GM19328 (cell line): ENCODE measurements at regions not wholly inside any gene's neighbourhood (a gene's known extent, or its start where the extent isn't known, plus 50 kb on each side); places are given as distances from the start of the nearest gene placed in this dataset.
"Not testable (repeated sequence)": the region's sequence is repeated elsewhere in the genome, so short reads cannot be mapped to it uniquely, and the experiment has no call there.

ENCODE experiments used
- ATAC-seq: cut with Tn5 transposase; IDR thresholded peaks from one replicate; pipeline ENCODE4 v1.9.1; 2021; ENCODE audit warnings: mild to moderate bottlenecking, moderate library complexity; ENCODE audit not compliant: unreplicated experiment

DNA sequence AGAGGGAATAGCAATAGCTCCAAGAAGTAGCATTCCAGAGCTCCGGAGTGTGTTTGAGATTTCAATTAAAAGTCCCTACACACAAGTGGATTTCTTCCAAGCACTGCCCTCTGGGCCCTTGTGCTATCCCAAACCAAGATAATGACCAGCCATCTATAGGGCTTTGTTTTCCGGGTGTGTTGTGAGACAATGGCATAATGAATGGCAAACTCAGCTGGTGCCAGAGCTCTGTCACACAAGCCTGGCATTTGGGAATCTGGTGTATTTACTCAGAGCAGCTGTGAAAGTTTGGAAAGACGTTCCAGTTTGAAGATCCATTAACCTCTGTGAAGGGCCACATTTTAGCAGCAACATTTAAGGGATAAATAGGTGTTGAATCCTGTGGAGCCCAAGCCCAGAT lies 61.2 kb upstream of the TMTC2 start:
- ATAC-seq, result no peak

DNA sequence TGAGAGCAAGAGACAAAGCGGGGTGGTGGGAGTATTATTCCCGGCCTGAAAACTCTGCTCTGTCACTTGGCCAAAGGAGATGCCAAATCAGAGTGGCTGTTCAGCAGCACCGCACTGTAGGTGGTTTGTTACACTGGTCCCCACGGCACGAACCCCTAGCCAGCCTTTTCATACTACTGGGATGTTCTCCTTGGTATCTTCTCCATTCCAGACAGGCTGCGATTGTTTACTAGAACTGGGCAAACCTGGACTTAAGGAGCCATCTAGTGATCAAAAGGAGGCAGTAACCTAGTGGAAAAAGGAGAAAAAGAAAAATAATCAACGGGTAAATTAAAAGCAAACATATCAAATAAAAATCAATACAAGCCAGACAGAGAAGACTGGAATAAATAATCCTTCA lies 58.9 kb upstream of the TMTC2 start:
- ATAC-seq, result no peak

DNA sequence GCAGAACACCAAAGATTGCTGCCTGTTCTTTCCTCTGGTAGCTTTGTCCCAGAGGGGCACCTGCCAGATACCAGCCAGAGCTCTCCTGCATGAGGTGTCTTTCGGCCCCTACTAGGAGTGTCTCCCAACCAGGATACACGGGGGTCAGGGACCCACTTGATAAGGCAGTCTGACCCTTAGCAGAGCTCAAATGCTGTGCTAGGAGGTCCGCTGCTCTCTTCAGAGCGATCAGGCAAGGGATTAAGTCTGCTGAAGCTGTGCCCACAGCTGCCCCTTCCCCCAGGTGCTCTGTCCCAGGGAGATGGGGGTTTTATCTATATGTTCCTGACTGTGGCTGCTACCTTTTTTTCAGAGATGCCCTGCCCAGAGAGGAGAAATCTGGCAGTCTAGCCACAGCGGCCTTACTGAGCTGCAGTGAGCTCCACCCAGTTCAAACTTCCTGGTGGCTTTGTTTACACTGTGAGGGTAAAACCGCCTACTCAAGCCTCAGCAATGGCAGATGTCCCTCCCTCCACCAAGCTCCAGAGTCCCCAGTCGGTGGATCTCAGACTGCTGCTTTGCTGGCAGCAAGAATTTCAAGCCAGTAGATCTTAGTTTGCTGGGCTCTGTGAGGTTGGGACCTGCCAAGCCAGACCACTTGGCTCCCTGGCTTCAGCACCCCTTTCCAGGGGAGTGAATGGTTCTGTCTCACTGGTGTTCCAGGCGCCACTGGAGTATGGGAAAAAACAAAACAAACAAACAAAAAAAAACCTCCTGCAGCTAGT lies 52.0 kb upstream of the TMTC2 start:
- ATAC-seq, result not testable (repeated sequence)

DNA sequence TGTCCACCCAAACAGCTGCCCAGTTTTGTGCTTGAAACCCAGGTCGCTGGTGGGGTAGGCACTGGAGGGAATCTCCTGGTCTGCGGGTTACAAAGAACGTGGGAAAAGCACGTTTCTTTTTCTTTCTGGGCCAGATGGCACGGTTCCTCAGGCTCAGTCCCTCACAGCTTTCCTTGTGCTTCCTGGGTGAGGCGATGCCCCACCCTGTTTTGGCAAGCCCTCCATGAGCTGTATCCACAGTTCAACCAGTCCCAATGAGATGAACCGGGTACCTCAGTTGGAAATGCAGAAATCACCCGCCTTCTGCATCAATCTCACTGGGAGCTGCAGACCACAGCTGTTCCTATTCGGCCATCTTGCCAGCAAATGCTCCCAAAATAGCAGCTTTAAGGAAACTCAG lies 51.4 kb upstream of the TMTC2 start:
- no peak for ATAC-seq
